ENCODE measurements at regions not wholly inside any gene's neighbourhood (a gene's known extent, or its start where the extent isn't known, plus 50 kb on each side); places are given as distances from the start of the nearest gene placed in this dataset.

- TF ChIP-seq CTCF (IDR thresholded peaks at IDR 0.05) (no peak), POLR2A (IDR thresholded peaks at IDR 0.05; ENCODE audit: low read depth) (no peak)
Observed at GRCh38 chr2:228372212-228372611, 190.7 kb upstream of the SPHKAP start.
